ENCODE measurements at regions not wholly inside any gene's neighbourhood (a gene's known extent, or its start where the extent isn't known, plus 50 kb on each side); places are given as distances from the start of the nearest gene placed in this dataset.

- DNase-seq: peak in 1 of 3 experiments; percentile 42
Measured at GRCh38 chr1:117678246-117678977, 72.6 kb downstream of the TENT5C start.

- no peak for DNase-seq
Measured at GRCh38 chr1:117679299-117679698, 73.5 kb downstream of the TENT5C start.

- no peak for DNase-seq
Measured at GRCh38 chr1:117679868-117680267, 74.0 kb downstream of the TENT5C start.

DNA sequence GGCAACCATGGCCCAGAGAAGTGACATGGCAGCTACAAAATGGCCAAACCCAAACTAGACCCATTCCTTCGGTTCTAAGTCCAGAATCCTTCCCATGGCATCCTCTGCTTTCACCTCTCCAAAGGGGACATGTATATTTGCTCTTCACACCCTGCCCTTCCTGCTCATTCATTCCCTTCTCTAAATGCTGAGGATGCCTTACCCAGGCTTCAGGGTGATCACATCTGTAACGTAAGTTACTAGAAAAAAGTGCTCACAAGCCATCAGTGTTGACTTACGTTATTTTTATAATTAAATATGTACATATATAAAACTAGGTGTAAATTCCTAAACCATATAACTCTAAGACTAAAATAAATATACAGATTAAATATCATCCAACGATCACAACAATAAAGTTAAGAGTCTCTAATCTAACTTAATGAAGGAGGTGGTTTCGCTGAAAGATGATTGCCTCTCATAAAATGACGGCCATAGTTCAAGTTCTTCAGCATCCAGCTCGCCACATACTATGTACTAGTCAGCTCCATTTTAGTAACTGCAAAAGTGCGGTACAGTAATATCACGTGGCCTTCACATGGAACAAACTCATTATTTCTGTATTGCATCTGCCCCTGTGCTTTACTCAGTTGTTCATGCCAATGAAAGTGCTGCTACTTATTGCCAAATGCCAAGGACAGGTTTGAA, 74.6 kb downstream of the TENT5C start:
- no peak for DNase-seq

DNA sequence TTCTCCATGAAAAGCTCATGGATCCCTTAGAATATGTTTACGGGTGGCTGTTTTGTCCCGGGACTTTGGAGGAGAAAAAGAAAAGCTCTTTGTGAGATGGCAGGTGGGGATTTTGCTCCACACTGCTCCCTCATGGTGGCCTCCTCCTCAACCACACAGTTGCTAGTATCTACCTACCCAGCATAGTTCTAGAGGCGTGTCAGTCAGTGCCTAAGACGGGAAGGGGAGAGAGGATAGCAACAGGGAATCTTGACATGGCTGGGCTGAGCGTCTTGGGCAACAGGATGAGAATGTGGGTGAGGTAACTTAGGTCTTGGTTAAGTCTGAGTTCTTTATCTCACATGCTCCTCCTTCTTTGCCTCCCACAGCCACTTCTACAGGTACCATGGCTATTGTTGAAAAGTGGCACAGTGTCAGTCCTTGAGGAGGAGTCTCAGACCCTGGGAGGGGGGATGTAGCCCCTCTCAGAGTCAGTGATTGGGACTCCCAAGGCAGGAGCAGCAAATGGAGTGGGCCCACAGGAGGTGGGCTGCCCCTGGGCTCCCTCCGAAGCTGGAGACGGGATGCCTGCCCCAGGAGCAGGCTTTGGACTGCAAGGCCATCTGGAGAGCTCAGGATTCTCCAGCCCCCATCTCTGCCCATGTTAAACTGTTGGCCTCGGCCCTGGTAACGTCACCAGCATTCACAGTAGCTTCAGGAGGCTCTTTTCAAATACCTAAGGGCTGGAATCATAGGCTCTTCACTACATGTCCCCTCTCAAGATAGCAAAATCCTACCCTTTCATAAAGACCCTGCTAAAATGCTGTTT, 75.4 kb downstream of the TENT5C start:
- no peak for DNase-seq

GRCh38 chr1:117681901-117682250, 76.0 kb downstream of the TENT5C start:
- no peak for DNase-seq

- no peak for DNase-seq
Measured at GRCh38 chr1:117682372-117682771, 76.5 kb downstream of the TENT5C start.

DNA sequence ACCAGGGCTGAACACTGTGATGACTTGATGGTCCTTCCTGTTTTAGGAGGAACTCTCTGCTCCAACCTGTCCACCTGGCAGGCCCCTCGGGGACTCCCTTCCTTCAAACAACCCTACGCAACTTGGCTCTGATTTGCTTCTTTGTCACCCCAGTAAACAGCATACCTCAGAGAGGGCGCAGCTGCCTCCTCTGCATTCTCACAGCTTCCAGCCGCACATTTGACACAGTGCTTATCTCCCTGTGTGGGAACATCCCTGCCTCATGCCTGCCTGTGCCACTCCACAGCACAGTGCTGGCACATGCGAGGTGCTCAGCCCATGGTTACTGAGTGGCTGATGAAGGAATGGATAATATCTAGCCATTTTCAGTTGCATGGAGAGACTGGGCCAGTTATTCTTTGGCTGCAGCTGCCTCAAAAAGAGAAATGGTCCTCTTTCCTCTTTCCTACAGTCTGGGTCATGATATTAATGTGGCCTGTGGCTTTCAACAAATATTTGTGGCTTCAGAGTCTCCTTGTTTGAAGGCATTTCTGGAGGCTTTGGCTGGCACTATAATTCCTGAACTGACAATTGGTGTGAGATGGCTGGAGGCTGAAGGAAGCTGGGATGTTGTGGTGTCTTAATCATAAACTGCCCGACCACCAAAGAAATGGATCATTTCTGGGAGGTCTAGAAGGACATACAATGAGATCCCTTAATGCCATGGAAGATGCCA, 77.9 kb downstream of the TENT5C start:
- DNase-seq: no peak

GRCh38 chr1:117685936-117686806, 80.3 kb downstream of the TENT5C start:
- DNase-seq: no peak

DNA sequence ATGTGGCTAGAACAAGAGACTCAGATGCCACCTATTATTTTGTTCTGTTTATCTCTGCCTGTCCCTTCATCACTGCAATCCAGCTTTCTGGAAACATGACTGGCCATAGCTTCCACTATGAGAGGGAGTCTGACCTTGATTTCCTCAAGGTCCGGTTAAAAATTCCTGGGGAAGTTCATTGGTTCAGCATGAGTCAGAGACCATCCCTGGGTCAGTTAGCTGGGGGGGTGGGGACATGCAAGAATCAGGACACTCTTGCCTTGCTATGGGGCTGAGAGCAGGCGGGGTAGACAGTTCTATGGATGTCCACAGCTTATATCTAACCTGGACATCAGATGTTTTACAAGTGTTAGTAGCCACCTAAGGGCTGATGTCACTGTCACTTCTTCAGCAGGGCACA, 81.1 kb downstream of the TENT5C start:
- DNase-seq: no peak

- no peak for DNase-seq
Measured at GRCh38 chr1:117689997-117690625, 84.3 kb downstream of the TENT5C start.

- no peak for DNase-seq
Measured at GRCh38 chr1:117691942-117692341, 86.1 kb downstream of the TENT5C start.

DNA sequence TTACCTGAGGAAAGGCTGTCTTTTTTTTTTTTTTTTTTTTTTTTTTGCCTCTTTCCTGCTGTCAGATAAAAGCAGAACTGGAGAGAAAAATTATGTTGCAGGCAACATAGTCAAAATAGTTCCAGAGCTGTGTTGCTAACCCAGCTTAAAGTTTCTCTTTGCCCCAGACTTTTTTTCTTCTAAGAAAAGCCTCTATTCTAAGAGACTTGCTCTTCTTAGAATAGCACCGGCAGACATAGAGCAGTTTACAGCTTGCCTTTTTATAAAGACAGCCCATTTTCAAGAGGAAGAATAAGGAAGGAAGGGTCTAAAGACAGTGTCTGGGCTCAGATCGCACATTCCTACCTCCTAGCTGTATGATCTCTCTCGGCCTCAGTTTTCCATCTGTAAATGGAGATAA, 88.7 kb downstream of the TENT5C start:
- DNase-seq: no peak

DNA sequence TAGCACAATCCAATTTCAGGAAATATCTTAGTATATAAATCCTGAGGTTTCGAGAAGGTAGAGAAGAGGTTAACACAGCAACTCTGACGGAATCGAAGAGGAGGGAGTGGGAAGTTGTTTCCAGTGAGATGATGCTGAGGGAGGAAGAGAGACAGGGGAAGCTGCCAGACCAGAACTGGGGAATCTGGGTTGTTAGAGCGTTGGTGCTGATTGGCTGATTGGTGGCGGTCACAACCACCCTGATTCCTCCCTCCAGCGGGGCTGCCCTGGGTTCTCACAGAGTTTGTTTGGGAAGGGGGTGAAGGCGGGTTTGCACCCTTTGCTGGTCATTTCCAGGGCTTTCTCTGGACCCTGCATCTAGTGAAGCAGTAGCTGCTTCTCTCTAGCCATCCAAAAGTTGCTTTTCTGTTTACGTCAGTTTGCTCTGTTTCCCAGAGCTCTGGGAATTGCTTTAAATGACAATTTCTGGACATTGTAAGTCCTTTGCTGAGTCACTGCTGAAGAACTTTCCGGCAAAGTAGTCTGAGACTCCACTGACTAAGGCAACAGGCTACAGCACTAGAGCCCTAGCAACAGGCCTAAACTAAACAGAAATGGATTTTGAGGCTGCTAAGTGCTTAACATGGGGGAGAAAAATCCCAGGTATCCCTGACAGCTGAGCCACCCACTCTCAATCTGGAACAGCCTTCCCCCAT, 90.1 kb downstream of the TENT5C start:
- no peak for DNase-seq

GRCh38 chr1:117696561-117696960, 90.7 kb downstream of the TENT5C start:
- DNase-seq: no peak

- DNase-seq: no peak
Measured at GRCh38 chr1:117697220-117697781, 91.5 kb downstream of the TENT5C start.

DNA sequence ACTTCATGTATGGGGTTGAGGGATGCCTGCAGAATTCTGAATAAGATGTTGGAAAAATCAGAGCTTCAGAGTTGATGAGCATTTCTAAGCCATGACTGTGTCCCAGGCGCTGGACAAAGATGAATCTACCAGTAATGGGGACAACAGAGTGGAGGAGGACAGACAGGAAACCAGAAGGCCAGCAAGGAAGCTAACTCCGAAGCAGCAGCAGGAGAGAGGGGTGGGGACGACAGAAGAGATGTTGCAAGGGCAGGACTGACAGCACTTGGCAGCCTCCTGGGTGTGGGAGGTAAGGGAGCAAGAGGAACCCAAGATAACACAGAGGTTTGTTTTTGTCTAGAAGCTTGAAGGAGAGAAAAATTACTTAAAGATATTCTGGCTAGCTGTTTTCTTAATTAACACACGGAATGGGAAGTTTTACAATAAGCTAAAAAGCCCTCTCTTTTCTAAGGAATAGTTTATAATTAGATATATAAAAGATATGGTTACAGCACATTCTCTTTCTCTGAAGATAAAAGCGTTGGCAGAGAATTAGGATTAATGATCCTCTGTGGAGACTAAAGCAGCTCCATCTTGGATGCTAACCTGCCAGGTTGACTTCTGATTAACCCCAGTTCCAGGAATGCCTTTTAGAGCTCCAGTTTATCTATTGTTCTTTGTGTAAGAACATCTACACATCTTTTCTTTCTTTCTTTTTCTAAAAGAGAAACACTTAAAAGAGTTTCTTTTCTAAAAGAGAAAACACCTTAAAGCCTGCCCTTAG, 92.7 kb downstream of the TENT5C start:
- no peak for DNase-seq

DNA sequence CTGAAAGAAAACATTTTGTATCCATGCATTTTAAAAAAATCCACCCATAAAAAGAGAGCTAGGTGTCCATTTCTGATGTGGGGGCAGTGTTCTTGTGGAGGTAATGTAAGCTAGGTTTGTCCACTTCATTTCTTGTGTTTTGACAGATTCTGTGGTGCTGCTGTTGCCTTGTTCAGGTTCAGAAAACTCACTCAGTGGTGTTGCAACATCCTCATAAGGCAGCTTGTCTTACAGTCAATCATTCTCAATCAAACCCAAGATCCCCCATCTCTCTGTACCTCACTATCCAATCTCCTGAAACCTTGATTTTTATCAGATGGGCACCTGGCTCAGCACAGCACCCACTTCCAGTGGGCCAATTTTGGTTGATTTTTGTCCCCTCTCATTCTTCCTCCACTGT, 94.1 kb downstream of the TENT5C start:
- DNase-seq: no peak

DNA sequence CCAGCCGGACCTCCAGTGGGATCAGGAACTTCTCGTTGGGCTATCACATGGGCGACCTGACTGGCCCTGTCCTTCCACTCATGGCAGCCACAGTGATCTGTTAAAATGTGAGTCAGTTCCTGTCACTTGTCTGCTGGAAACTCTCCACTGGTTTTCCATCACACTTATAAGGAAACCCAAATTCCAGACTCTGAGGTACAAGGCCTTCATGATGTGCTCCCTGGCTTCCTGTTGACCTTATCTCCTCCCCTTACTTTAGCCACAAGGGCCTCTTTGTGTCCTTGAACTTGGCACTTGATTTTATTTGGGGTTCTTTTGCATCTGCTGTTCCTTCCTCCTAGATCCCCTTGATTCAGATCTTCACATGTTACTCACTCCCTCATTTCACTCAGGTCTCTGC, 96.8 kb downstream of the TENT5C start:
- DNase-seq: no peak

DNA sequence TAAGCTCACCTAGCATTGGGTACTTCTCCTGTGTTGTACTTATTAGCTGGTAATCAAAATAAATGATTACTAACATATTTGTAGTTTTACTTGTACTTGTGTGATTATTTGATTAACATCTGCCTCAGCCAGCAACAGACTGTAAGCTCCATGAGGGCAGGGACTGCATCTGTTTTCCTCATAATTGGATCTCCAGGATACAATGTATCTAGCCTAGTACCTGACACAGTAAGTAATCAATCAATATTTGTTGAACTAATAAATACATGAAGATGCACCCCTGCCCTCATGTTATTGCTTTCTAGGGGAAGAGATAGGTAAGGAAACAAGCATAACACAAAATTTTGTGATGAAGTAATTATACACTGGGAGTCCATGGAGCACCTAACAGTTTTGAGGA, 101.5 kb downstream of the TENT5C start:
- DNase-seq: no peak
